ENCODE measurements at regions not wholly inside any gene's neighbourhood (a gene's known extent, or its start where the extent isn't known, plus 50 kb on each side); places are given as distances from the start of the nearest gene placed in this dataset.

GRCh38 chr16:85173146-85173980, 61.1 kb upstream of the CIBAR2 start:
- Histone ChIP-seq H3K9ac (ENCODE audit: low read depth, low read length, poor library complexity, severe bottlenecking) (no peak overlapping the region), H3K4me2 (ENCODE audit: low read depth, low read length, poor library complexity, severe bottlenecking) (no peak overlapping the region), H2AFZ (ENCODE audit: low read length) (no peak overlapping the region), H3K4me3 (ENCODE audit: low read length, poor library complexity, severe bottlenecking) (no peak overlapping the region), H3K4me1 (ENCODE audit: insufficient read depth, low read length, poor library complexity, severe bottlenecking) (no peaks in the 10 kb centered on the region), H3K27me3 (ENCODE audit: insufficient read depth, low read length, poor library complexity, severe bottlenecking) (no peaks in the 10 kb centered on the region), H3K9me3 (ENCODE audit: insufficient read depth, low read depth, low read length) (no peaks in the 10 kb centered on the region), H4K20me1 (ENCODE audit: insufficient read depth, low read length, poor library complexity, severe bottlenecking) (no peaks in the 10 kb centered on the region), H3F3A (ENCODE audit: low read depth) (no peaks in the 10 kb centered on the region), H3K79me2 (ENCODE audit: insufficient read depth, low read length) (no peaks in the 10 kb centered on the region), H3K9me2 (replicated peaks; ENCODE audit: low read depth, low read length) (no peaks in the 10 kb centered on the region), H3K36me3 (ENCODE audit: insufficient read depth, low read length) (no peaks in the 10 kb centered on the region)
- TF ChIP-seq CTCF (conservative IDR thresholded peaks at IDR 0.05; ENCODE audit: low read length), result no peak
- no peak for TF ChIP-seq EZH2phosphoT487 (IDR thresholded peaks at IDR 0.05; ENCODE audit: borderline replicate concordance)

GRCh38 chr16:85173981-85174751, 61.9 kb upstream of the CIBAR2 start:
- no peaks in the 10 kb centered on the region for H3K27me3 ChIP-seq (ENCODE audit: insufficient read depth, low read length, poor library complexity, severe bottlenecking)
- H3K36me3 ChIP-seq (ENCODE audit: insufficient read depth, low read length), result no peaks in the 10 kb centered on the region
- TF ChIP-seq EZH2phosphoT487 (IDR thresholded peaks at IDR 0.05; ENCODE audit: borderline replicate concordance) (no peak), CTCF (conservative IDR thresholded peaks at IDR 0.05; ENCODE audit: low read length) (no peak)
- no peaks in the 10 kb centered on the region for H3K9me2 ChIP-seq (replicated peaks; ENCODE audit: low read depth, low read length)
- no peak overlapping the region for H3K4me3 ChIP-seq (ENCODE audit: low read length, poor library complexity, severe bottlenecking)
- no peak overlapping the region for H3K9ac ChIP-seq (ENCODE audit: low read depth, low read length, poor library complexity, severe bottlenecking)
- no peak overlapping the region for H3K4me2 ChIP-seq (ENCODE audit: low read depth, low read length, poor library complexity, severe bottlenecking)
- no peaks in the 10 kb centered on the region for H3K4me1 ChIP-seq (ENCODE audit: insufficient read depth, low read length, poor library complexity, severe bottlenecking)
- H3K79me2 ChIP-seq (ENCODE audit: insufficient read depth, low read length), result no peaks in the 10 kb centered on the region
- no peaks in the 10 kb centered on the region for H3K9me3 ChIP-seq (ENCODE audit: insufficient read depth, low read depth, low read length)
- no peaks in the 10 kb centered on the region for H3F3A ChIP-seq (ENCODE audit: low read depth)
- no peak overlapping the region for H2AFZ ChIP-seq (ENCODE audit: low read length)
- H4K20me1 ChIP-seq (ENCODE audit: insufficient read depth, low read length, poor library complexity, severe bottlenecking), result no peaks in the 10 kb centered on the region

- Histone ChIP-seq H3K4me3 (ENCODE audit: low read length, poor library complexity, severe bottlenecking) (no peak overlapping the region), H3K4me1 (ENCODE audit: insufficient read depth, low read length, poor library complexity, severe bottlenecking) (no peaks in the 10 kb centered on the region), H3K9me3 (ENCODE audit: insufficient read depth, low read depth, low read length) (no peaks in the 10 kb centered on the region), H3K36me3 (ENCODE audit: insufficient read depth, low read length) (no peaks in the 10 kb centered on the region), H3K9ac (ENCODE audit: low read depth, low read length, poor library complexity, severe bottlenecking) (no peak overlapping the region), H3K79me2 (ENCODE audit: insufficient read depth, low read length) (no peaks in the 10 kb centered on the region), H2AFZ (ENCODE audit: low read length) (no peak overlapping the region), H3K9me2 (replicated peaks; ENCODE audit: low read depth, low read length) (no peaks in the 10 kb centered on the region), H4K20me1 (ENCODE audit: insufficient read depth, low read length, poor library complexity, severe bottlenecking) (no peaks in the 10 kb centered on the region), H3K27me3 (ENCODE audit: insufficient read depth, low read length, poor library complexity, severe bottlenecking) (no peaks in the 10 kb centered on the region), H3F3A (ENCODE audit: low read depth) (no peaks in the 10 kb centered on the region), H3K4me2 (ENCODE audit: low read depth, low read length, poor library complexity, severe bottlenecking) (no peak overlapping the region)
- TF ChIP-seq EZH2phosphoT487 (IDR thresholded peaks at IDR 0.05; ENCODE audit: borderline replicate concordance) (no peak), CTCF (conservative IDR thresholded peaks at IDR 0.05; ENCODE audit: low read length) (no peak)
These were observed 62.8 kb upstream of the CIBAR2 start for GRCh38 chr16:85174871-85175723.

All from Loucy (cell line).